NCI-H524 treated with DMSO at 0.1 percent for 48 hours (cell line): ENCODE measurements at regions not wholly inside any gene's neighbourhood (a gene's known extent, or its start where the extent isn't known, plus 50 kb on each side); places are given as distances from the start of the nearest gene placed in this dataset.
"Not testable (repeated sequence)": the region's sequence is repeated elsewhere in the genome, so short reads cannot be mapped to it uniquely, and the experiment has no call there.

Source experiments
- DNase-seq: peaks from one replicate; lab custom pipeline; 2025; lab: John Stamatoyannopoulos, UW

DNA sequence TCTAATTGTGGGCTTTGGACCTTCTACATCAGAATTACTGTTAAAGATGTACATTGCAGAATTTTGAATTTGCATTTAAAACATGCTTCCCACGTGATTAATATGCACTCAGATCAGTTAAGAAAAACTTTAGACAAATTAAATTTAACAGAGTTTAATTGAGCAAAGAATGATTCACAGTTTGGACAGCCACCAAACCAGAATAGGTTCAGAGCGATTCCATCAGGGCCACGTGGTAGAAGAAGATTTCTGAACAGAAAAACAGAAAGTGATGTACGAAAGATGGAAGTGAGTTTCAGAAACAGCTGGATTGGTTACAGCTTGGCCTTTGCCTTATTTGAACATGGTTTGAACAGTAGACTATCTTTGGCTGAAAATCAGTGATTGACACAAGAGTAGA is 704.2 kb upstream of the MAP3K7 start:
- DNase-seq: no peak

DNA sequence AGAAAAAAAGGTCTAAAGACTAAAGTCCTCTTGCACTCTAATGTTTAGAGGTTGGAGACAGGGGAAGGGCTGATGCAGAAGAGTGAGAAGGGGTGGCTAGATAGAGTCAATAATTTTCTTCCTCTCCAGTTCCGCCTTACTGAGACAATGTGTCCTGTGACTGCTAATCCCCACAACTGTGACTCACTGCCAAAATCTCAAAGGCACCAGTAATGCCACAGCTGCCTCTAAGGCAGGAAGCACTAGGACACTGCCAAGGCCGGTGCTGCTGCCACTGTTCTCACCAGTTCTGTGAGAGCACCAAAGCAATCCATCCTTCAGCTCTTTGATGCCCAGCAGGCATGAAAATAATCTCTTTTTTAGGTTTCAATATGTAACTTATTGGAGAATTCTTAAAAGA is 701.9 kb upstream of the MAP3K7 start:
- no peak for DNase-seq

DNA sequence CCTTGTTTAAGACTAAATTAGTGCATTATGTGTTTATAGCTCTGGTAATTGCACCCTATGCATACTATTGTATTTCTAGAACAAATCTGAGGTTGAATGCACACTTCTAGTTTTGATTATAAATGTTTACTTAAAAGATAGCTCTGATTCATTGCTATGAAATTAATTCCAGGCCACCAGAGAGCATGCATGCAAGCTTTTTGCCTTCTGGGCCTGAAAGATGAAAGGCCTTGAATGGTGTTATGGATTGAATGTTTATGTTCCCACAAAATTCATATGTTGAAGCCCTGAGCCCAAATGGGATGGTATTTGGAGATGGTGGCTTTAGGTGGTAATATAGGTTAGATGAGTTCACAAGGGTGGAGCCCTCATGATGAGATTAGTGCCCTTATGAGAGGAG is 695.0 kb upstream of the MAP3K7 start:
- DNase-seq: no peak

DNA sequence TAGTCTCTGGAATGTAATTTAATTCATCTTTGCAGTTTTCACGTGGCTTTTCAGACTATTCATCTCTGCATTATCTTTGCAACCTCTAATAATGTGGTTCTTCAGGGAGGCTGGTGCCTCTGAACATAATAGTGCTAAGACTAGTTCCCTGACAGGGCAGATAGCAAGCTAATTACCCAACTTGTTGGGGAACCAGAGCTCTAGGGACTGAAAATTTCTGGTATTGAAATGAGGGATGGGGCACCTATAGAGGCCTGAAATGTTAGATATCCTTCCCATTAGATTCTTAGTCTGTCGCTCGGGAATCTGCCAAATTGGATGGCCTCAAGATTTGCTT is 693.6 kb upstream of the MAP3K7 start:
- no peak for DNase-seq

DNA sequence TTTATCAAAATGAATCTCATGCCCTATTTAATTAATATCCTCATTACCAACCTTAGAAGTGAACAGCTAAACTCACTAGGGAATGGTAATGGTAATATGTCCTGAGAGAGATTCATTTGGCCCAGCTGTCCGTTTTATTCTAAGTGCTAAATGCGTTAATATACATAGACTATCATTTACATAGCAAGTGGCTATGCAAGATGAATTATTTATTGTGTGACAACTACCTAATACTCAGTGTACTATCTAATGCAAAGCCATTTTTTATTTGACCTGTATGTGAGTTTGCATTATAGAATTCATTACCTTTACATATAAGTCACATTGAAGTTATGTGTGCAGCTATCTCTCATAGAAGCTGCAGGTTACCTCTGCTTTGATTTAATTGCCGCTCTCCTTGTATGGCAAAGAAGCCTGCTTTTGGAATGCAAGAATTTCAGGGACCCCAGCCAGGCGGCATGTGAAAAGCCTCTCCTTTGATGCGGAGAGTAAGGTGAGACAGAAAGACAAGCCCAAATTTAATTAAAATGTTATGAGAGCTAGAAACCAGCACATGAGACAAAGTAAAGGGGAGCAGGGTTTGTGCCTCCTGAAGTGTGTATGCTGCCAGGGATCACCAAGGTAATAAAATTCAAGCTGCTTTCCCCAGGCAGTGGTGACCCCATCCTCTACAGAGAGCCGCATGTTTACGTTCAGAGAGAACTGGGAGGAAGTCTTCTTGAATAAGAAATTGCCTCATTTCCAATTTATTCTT is 693.0 kb upstream of the MAP3K7 start:
- DNase-seq: no peak

DNA sequence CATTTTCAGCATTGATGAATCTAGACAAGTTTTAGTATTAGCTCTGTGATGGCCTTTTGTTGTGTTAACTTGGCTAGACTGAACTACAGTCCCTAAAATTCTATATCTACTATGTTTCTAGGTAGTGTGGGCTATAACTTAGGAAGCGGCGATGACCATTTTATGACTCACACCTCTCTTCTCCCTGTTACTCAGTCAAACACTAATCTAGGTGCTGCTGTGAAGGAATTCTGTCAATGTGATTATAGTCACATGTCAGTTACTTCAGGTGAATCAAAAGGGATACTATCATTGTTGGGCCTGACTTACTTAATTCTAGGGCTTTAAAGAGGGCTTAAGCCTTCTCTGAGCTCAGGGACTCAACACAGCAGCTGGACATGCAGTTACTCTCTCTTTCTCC is 691.5 kb upstream of the MAP3K7 start:
- no peak for DNase-seq

DNA sequence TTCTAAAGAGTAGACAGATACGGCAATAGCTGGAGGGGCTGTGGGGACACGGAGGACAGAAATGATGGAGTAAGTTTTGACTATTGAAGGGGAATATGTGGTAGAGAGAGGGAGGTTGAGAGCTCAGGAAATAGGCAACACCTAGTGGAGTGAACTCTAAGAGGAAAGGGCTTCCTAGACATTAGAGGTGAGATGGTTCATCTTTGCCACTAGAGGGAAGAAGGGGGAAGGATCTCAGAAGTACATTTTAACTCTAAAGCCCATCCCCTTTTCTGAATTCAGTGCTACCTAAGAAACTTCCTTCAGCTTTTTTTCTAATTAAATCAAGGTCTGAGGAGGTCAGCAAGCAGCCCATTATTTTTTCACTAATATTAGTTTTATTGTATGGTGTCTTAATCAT is 689.4 kb upstream of the MAP3K7 start:
- DNase-seq: peak; percentile 25

DNA sequence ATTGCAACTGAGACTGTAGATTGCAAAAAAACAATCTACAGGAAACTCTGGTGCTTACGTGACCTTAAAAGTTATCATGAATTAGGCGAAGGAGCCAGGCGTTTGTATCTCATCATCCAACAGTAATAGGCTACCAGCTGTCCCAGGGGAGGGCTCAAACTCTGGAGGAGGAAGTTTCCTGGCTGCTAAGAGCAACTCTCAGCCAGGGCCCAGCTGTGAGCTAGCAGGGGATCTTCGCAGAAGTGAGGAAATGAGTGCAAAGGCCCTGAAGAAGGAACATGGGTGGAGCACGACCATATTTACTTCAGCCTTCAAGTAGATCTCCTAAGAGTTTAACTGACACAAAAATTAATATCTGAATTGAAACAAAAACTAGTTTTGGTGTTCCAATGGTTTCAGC is 686.9 kb upstream of the MAP3K7 start:
- DNase-seq: peak; percentile 26

DNA sequence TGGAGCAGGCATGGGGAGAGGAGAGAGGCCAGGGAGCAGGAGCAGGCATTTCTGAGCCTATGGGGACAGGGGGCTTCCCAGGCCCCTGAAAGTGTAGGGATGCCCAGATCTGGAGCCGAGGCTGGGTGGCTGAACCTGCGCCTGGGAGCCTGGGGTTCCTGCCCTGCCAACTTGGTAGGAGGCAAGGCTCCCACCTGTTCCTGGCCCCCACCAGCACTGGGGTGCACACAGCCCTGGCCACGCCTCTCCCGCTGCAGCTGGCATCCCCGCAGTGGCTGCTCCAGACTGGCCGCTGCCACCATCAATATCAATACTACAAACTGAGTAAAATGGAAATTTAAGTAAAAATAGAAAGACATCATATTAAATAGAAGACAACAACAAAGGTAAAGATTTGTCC is 684.9 kb upstream of the MAP3K7 start:
- no peak for DNase-seq

DNA sequence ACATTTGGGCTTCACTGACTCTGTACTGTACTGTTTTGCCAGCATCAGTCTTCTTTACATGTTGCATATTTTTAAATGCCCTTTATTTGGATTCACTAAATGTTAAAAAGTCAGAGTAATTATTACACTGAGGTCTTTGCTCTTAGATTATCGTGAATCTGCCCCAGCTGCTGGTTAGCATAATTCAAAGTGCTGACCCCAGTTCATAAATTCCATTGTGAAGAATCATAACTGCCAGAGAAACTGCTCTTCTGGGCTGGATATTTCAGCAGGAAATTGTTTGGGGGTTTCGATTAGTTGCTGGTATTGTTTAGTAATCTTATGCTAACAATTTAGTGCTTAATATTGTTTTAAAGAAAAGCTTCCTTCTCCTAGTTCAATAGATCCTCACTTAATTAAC is 682.1 kb upstream of the MAP3K7 start:
- DNase-seq: no peak

DNA sequence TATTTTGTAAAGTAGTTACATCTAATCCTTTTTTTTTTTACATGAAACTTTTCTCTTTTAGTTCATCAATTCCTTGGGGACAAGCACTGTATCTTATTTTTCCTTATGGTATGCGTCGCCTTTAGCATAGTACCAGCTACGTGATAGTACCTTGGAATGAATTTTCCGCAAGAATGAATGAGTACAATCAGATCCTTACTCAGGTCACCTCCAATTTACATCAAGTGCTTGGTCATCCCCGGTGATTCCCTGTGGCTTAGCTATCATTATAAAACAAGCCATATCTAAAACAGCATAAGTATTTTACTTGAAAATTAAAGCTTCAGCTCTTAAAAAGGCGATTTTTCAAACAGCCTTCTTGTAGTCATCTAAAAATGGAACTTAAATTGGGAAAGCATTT is 680.4 kb upstream of the MAP3K7 start:
- no peak for DNase-seq

DNA sequence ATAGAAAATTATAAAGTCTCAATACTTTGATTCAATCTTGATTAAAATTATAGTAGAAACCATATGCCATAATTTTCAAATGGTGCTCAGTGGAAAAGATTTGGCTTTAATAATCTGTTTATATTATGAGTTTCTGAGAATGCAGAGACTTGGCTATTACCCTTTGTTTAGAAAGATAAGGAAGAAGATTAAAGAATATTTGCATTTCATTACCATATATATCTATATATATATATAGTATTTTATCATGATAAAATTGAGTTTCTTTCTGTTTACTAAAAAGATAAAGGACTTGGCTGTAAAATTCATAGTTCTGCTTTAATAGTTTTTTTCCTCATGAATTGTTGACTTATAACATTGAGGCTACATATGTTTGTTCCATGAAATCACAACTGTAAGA is 679.3 kb upstream of the MAP3K7 start:
- DNase-seq: no peak

DNA sequence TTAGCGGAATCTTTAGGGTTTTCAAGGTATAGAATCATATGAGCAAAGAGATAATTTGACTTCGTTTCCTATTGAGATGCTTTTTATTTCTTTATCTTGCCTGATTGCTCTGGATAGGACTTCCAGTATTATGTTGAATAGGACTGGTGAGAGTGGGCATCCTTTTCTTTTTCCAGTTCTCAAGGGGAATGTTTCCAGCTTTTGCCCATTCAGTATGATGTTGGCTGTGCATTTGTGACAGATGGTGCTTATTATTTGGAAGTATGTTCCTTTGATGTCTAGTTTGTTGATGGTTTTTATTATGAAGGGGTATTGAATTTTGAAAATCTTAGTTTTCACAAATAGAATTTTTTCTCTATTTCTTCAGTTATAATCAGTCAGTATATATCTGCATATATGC is 656.6 kb upstream of the MAP3K7 start:
- no peak for DNase-seq

DNA sequence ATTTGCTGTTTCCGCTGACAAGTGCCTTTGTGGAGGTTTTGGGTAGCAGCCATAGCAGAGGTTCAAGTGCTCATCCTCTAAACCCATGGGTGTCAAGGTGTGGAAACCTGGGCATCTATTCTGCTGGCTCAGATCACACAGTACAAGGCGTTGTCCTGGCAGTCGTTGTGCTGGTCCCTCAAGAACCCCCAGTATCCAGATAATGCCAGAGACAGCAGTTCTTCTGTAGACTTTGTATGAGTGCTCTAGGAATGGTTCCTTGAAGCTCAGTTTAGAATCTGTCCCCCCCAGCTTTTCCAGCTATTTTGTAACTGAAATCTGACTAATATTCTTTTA is 655.7 kb upstream of the MAP3K7 start:
- DNase-seq: no peak

DNA sequence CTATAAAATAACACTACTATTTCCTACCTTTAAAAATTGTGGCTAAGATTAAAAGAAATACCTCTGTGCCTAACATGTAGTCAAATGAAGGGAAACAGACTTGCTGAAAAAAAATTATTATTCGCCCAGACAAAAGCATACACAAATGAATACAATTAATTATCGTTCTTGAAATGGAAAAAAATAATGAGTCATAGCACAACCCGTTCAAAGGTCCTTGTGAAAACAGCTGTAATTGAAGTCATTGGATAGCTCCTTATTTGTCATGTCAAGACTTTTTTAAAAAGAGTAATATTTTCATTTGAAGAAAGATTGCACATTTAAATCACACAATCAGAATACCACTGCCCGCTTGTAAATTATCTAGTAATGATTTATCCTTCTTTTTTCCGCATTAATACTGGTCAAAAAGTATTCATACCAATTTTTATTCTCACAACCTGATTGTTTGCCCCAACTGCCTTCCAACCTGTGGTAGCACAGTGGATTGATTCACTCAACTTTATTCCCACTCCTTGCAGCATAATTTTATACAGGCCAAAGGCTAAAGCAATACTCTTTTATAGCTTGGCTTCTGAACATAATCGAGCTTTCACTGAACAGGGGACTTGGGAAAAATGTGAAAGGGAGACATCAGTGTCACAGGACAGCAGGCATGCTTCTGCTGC is 655.2 kb upstream of the MAP3K7 start:
- no peak for DNase-seq

DNA sequence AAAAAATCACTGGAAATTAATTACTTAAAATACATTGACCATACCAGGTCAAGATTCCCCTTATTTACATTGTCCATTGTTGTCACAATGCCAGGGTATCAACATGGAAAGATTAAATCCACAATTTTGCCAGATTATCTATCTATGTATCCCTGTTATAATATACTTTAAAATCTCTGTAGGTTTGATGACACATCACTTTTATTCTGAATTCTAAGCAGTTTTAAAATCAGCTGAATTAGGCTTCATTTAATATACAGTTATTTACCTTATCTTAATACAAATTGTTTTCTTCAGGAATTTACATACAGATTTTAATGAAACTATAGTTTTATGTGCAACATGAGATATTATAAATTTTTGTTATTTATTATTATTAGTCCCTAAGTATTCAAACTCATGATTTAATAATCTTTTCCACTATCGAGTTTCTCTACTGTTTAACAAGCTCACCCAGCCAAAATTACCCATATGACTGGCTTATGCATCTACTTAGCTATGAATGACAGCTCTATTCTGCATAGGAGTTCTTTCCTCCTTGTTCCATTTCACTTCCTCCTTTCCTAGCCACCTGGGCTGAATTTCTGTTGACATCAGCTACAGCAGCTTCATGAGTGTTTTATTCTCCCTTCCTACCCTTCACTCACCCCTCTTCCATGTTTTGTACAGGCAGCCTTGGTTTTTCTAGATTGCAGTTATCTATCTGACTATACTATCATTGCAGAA is 654.2 kb upstream of the MAP3K7 start:
- no peak for DNase-seq

DNA sequence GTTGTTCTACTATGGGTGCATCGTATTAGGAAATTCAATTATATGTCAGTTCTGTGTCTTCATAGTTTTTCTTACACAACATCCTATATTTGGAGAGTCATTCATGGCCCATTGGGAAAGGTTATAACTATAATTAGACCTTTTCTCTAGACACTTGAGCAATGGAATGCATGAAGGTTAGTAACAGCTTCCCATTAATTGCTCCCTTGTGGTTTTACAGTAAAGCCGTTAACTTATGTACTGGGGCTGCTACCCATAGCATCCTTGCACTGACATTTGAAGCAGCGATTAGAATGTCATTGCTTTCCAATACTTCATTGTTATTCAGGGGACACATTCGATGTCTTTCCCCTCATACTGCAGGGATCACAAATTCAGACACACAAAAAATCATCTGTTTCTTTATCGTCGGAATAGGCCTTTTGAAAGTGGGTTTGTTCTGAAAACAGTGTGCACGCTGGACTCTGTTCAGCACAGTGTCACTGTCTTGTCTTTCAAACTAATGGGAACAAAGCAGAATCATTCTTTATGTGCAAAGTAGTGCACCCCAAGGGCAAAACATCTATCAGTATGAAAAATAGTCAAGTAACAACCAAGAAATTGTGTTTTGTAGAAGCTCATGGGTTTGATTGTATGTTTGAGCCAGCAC is 634.3 kb upstream of the MAP3K7 start:
- DNase-seq: no peak

DNA sequence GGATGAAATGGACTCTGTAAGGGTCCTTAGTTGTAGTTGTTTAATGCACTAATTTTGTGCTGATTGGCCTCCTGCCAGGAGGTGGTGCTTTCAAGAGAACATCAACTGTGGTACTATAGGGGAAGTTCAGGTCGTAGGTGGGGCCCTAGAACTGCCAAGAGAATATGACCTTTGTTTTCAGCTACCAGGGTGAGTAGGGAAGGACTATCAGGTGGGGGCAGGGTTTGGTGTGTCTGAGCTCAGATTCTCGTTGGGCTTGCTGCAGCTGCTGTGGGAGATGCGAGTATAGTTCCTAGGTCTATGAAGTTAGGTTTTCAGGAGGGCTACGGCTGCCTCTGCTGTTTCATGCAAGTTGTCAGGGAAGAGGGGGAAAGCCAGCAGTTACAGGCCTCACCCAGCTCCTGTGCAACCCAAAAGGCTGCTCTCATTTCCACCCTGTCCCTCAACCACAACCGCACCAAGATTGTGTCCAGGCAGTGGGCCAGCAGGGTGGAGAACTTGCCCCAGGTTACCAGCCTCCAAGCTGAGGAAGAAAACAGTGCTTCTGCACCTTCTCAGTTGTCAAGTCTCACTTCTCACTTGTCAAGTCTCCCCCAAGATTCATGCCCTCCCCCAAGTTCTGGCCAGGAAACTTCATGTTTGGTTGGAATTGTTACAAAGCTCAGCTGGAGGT is 626.5 kb upstream of the MAP3K7 start:
- DNase-seq: no peak

DNA sequence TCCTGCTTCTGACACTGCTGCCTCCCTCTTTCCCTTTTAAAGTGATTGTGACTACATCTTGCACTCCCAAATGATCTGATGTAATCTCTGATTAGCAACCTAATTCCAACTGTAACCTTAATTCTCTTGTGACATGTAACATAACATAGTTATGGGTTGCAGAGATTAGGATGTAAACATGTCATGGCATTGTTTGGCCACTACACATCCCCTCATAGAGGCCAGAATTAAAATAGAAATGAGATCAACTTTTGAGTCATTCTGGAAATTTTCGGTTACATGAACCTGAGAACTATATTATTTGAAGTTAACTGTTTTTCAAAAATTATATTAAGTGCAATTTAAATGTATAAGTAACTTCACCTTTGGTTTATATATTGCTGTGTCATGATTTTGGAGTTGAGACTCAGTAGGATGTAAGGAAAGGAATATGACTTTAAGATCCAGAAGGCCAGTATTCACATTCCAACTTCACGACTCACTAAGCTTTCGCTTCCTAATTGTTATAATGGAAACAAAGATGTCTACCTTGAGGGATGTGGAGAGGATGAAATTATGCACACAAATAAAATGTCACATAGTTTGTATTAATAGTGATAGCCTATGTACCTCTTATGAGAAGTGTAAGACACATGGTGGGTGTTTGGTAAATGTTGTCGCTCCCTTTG is 611.9 kb upstream of the MAP3K7 start:
- DNase-seq: no peak

DNA sequence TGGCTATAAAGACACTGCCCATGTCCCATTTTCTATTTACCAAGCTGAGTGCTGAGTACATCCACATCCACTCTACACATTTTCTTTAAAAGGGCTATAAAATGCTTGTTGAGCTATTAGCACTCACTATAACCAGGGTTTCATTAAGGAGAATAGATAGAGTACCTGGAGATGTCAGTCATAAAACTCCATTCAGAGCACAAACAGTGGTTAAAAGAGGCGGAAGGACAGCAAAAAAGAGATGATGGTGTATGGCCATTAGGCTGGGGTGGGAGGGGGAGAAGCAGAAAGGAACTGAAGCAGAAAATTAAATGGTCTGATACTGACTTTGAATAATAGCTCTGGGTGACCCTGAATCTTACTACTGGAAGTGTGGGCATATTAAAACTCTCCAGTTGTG is 609.9 kb upstream of the MAP3K7 start:
- DNase-seq: no peak

DNA sequence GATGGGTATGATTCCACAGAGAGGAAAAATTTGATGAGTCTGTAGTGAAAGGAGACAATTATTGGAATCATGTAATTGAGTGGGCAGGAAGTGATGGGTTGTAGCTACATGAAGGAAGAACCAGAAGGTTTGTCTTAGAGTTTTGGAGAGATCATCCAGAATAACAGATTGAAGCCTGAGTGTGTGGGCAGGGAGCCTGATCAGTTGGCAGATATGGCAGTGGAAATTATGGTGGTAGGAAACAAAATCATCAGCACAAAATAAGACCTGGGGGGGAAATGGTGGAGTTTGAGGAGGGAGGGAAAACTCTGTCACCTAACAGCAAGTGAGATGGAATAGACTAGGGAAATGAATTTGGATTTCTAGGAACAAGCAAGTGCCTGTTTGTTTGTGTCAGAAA is 606.6 kb upstream of the MAP3K7 start:
- no peak for DNase-seq

DNA sequence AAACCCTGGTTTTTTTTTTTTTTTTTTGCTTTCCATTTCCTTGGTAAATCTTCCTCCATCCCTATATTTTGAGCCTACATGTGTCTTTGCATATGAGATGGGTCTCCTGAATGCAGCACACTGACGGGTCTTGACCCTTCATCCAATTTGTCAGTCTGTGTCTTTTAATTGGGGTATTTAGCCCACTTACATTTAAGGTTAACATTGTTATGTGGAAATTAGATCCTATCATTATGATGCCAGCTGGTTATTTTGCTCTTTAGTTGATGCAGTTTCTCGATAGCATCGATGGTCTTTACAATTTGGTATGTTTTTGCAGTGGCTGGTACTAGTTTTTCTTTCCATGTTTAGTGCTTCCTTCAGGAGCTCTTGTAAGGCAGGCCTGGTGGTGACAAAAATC is 603.2 kb upstream of the MAP3K7 start:
- DNase-seq: not testable (repeated sequence)
